H1 (cell line): ENCODE measurements at regions not wholly inside any gene's neighbourhood (a gene's known extent, or its start where the extent isn't known, plus 50 kb on each side); places are given as distances from the start of the nearest gene placed in this dataset.
A peak's percentile ranks its signal among the peaks of the same experiment; 100 is the strongest.

Experiments
- CTCF ChIA-PET: fragments of 300-600 bp; sonication (Branson Sonifier 250); formaldehyde crosslinking; loops from one replicate; lab custom pipeline; 2021; ENCODE audit not compliant: partially characterized antibody; lab: Charles Lee
- POLR2A ChIA-PET: fragments of 300-600 bp; sonication (Branson Sonifier 250); formaldehyde crosslinking; loops from one replicate; lab custom pipeline; 2021; ENCODE audit warnings: inconsistent platforms; ENCODE audit not compliant: partially characterized antibody; lab: Charles Lee
- DNase-seq, 2 experiments: peaks; one replicate each; pipeline versions ENCODE4 v3.0.0 to v3.0.0-alpha.2; 2010 to 2022; ENCODE audit warnings: low spot score in 2 of 2, low read depth in 1 of 2, mixed read lengths in 1 of 2
- FAIRE-seq: peaks from 2 replicates; lab custom pipeline; 2011; peaks lifted over from hg19 to GRCh38; lab: Jason Lieb, UNC
- H2AFZ ChIP-seq: 2 replicates; pipeline ENCODE4 v1.8.1; 2012; ENCODE audit warnings: low read length, inconsistent platforms
- H2AK5ac ChIP-seq: 2 replicates; pipeline ENCODE4 v1.6.1; 2013; ENCODE audit warnings: low read depth, low read length
- H2BK120ac ChIP-seq: replicated peaks from 2 replicates; pipeline ENCODE3; 2013; ENCODE audit warnings: low read depth, low read length, inconsistent platforms
- H2BK12ac ChIP-seq: 2 replicates; pipeline ENCODE4 v1.6.1; 2013; ENCODE audit warnings: low read depth, low read length
- H2BK15ac ChIP-seq: 2 replicates; pipeline ENCODE4 v1.6.1; 2013; ENCODE audit warnings: low read length
- H2BK20ac ChIP-seq: 2 replicates; pipeline ENCODE4 v1.6.1; 2013; ENCODE audit warnings: low read length
- H2BK5ac ChIP-seq: 2 replicates; pipeline ENCODE4 v1.6.1; 2013; ENCODE audit warnings: low read depth, low read length
- H3K14ac ChIP-seq: 2 replicates; pipeline ENCODE4 v1.6.1; 2013; ENCODE audit warnings: inconsistent platforms; ENCODE audit not compliant: insufficient read length
- H3K18ac ChIP-seq: 2 replicates; pipeline ENCODE4 v1.6.1; 2013; ENCODE audit warnings: low read length; ENCODE audit errors: extremely low read depth
- H3K23ac ChIP-seq: 2 replicates; pipeline ENCODE4 v1.6.1; 2013; ENCODE audit warnings: inconsistent platforms; ENCODE audit not compliant: insufficient read length
- H3K23me2 ChIP-seq: 2 replicates; pipeline ENCODE4 v1.6.1; 2013; ENCODE audit warnings: low read depth, low read length
- H3K27ac ChIP-seq: 2 replicates; pipeline ENCODE4 v1.6.1; 2011; ENCODE audit warnings: low read depth, low read length, inconsistent platforms
- H3K27me3 ChIP-seq, 4 experiments: replicated peaks in 1 of 4; 1 replicate in 1 of 4; 2 replicates in 3 of 4; pipeline versions ENCODE4 v1.6.1 to v1.8.1; 2011 to 2013; ENCODE audit warnings: low read length in 3 of 4, mild to moderate bottlenecking in 3 of 4, inconsistent platforms in 2 of 4, mixed read lengths in 2 of 4, moderate library complexity in 1 of 4; ENCODE audit not compliant: control insufficient read depth in 3 of 4, insufficient read depth in 3 of 4; ENCODE audit errors: extremely low read depth in 1 of 4
- H3K36me3 ChIP-seq, 4 experiments: 2 replicates each; pipeline versions ENCODE4 v1.6.1 to v1.8.1; 2011 to 2013; ENCODE audit warnings: mild to moderate bottlenecking in 4 of 4, low read length in 3 of 4, moderate library complexity in 2 of 4, control low read depth in 1 of 4, inconsistent platforms in 1 of 4; ENCODE audit not compliant: insufficient read depth in 4 of 4, control insufficient read depth in 2 of 4
- H3K4ac ChIP-seq: replicated peaks from 2 replicates; pipeline ENCODE3; 2013; ENCODE audit warnings: low read length, low read depth, mixed read lengths, inconsistent platforms; ENCODE audit not compliant: insufficient read length
- H3K4me1 ChIP-seq, 4 experiments: replicated peaks in 1 of 4; 1 replicate in 1 of 4; 2 replicates in 3 of 4; pipeline versions ENCODE4 v1.6.1 to v1.8.1; 2011 to 2013; ENCODE audit warnings: low read length in 3 of 4, inconsistent platforms in 2 of 4, mixed read lengths in 1 of 4; ENCODE audit not compliant: insufficient read depth in 4 of 4, control insufficient read depth in 3 of 4
- H3K4me2 ChIP-seq, 2 experiments: 2 replicates each; pipeline versions ENCODE4 v1.6.1 to v1.8.1; 2011 to 2013; ENCODE audit warnings: low read depth in 2 of 2, low read length in 2 of 2, control low read depth in 1 of 2, inconsistent platforms in 1 of 2, mild to moderate bottlenecking in 1 of 2; ENCODE audit not compliant: insufficient read depth in 1 of 2
- H3K4me3 ChIP-seq, 4 experiments: fragments of 200-600, 300-600 bp in 1 of 4; sonication (generic), shearing (Covaris generic), sonication (Bioruptor Twin) in 1 of 4; 2 replicates each; pipeline versions ENCODE4 v1.5.1 to v1.8.1; 2011 to 2016; ENCODE audit warnings: low read length in 4 of 4, low read depth in 3 of 4, control low read depth in 2 of 4, inconsistent platforms in 2 of 4, mild to moderate bottlenecking in 2 of 4, mixed read lengths in 1 of 4, moderate library complexity in 1 of 4; ENCODE audit not compliant: insufficient read depth in 2 of 4; ENCODE audit errors: extremely low read depth in 1 of 4
- H3K56ac ChIP-seq: replicated peaks from 2 replicates; pipeline ENCODE3; 2013; ENCODE audit warnings: low read depth, mild to moderate bottlenecking, mixed read lengths, low read length, inconsistent platforms; ENCODE audit not compliant: insufficient read length
- H3K79me1 ChIP-seq: 2 replicates; pipeline ENCODE4 v1.6.1; 2013; ENCODE audit warnings: low read depth, low read length, control low read depth
- H3K79me2 ChIP-seq, 2 experiments: 2 replicates each; pipeline versions ENCODE4 v1.6.1 to v1.8.1; 2012 to 2013; ENCODE audit warnings: low read length in 2 of 2, mild to moderate bottlenecking in 2 of 2, inconsistent platforms in 1 of 2; ENCODE audit not compliant: insufficient read depth in 2 of 2, control insufficient read depth in 1 of 2
- H3K9ac ChIP-seq, 4 experiments: replicated peaks in 1 of 4; 1 replicate in 1 of 4; 2 replicates in 3 of 4; pipeline versions ENCODE4 v1.6.1 to v1.8.1; 2011 to 2013; ENCODE audit warnings: low read depth in 3 of 4, low read length in 3 of 4, control low read depth in 2 of 4, mild to moderate bottlenecking in 2 of 4, moderate library complexity in 2 of 4, inconsistent platforms in 1 of 4; ENCODE audit errors: extremely low read depth in 1 of 4
- H3K9me3 ChIP-seq, 2 experiments: 2 replicates each; pipeline versions ENCODE4 v1.6.1 to v1.8.1; 2012 to 2013; ENCODE audit warnings: mild to moderate bottlenecking in 2 of 2, moderate library complexity in 2 of 2, control low read depth in 1 of 2, inconsistent platforms in 1 of 2, low read depth in 1 of 2, low read length in 1 of 2, mixed read lengths in 1 of 2; ENCODE audit not compliant: insufficient read depth in 2 of 2
- H4K20me1 ChIP-seq, 2 experiments: replicated peaks in 1 of 2; 2 replicates each; pipeline versions ENCODE3 to v1.8.1; 2011 to 2013; ENCODE audit warnings: inconsistent platforms in 2 of 2, low read length in 2 of 2, mild to moderate bottlenecking in 1 of 2; ENCODE audit not compliant: insufficient read depth in 2 of 2, control insufficient read depth in 1 of 2
- H4K5ac ChIP-seq: 2 replicates; pipeline ENCODE4 v1.6.1; 2013; ENCODE audit warnings: low read length, low read depth, mixed read lengths, inconsistent platforms; ENCODE audit not compliant: insufficient read length
- H4K8ac ChIP-seq: 2 replicates; pipeline ENCODE4 v1.8.0; 2013; ENCODE audit warnings: mild to moderate bottlenecking, moderate library complexity, low read length, inconsistent platforms; ENCODE audit not compliant: insufficient read depth; ENCODE audit errors: extremely low read depth
- H4K91ac ChIP-seq: replicated peaks from 2 replicates; pipeline ENCODE3; 2013; ENCODE audit warnings: low read length, mixed read lengths, inconsistent platforms; ENCODE audit not compliant: insufficient read length
- CHD1 ChIP-seq: IDR thresholded peaks from 2 replicates; pipeline ENCODE4 v1.6.1; 2012; ENCODE audit warnings: low read depth, low read length, improper control_type of control experiment
- EZH2 ChIP-seq: fragments of 200-600 bp; sonication (generic); IDR thresholded peaks from 2 replicates; pipeline ENCODE4 v1.7.1; 2012; ENCODE audit warnings: low read depth, mild to moderate bottlenecking, moderate library complexity, low read length, inconsistent platforms; ENCODE audit not compliant: severe bottlenecking
- MAFK ChIP-seq: IDR thresholded peaks from 2 replicates; pipeline ENCODE4 v1.6.1; 2012; ENCODE audit warnings: low read depth, mild to moderate bottlenecking, improper control_type of control experiment, low read length
- NANOG ChIP-seq: IDR thresholded peaks from 2 replicates; pipeline ENCODE4 v1.6.1; 2011; ENCODE audit warnings: low read length, low read depth, mild to moderate bottlenecking, inconsistent platforms; ENCODE audit not compliant: insufficient read depth, poor library complexity, severe bottlenecking
- POLR2AphosphoS5 ChIP-seq: IDR thresholded peaks from 2 replicates; pipeline ENCODE4 v1.6.1; 2011; ENCODE audit warnings: low read depth, low read length
- SAP30 ChIP-seq: fragments of 300-600 bp; sonication (generic); IDR thresholded peaks from 2 replicates; pipeline ENCODE4 v1.7.1; 2012; ENCODE audit warnings: low read length, moderate library complexity, mild to moderate bottlenecking, inconsistent platforms; ENCODE audit not compliant: insufficient read depth, insufficient replicate concordance
- USF2 ChIP-seq: IDR thresholded peaks from 2 replicates; pipeline ENCODE4 v1.6.1; 2011; ENCODE audit warnings: low read length, improper control_type of control experiment
- whole genome bisulfite sequencing, 2 experiments: shearing (Covaris generic) in 1 of 2; methylation state at CpG; one replicate each; pipeline versions ENCODE4 v1.1.6 to v1.1.7; 2013 to 2015; ENCODE audit warnings: low lambda C conversion rate in 2 of 2, mixed read lengths in 2 of 2, inconsistent platforms in 1 of 2, low coverage in 1 of 2, missing lambda C conversion rate in 1 of 2; ENCODE audit not compliant: insufficient replicate concordance in 2 of 2, insufficient coverage in 1 of 2, insufficient read length in 1 of 2; ENCODE audit errors: extremely low coverage in 1 of 2, missing lambda C conversion rate in 1 of 2; 5-methylcytosine and 5-hydroxymethylcytosine counted together

GRCh38 chr3:153634683-153635082 lies 472.7 kb downstream of the RAP2B start:
- no peak overlapping the region for H3K9ac ChIP-seq
- ChIA-PET CTCF (interaction anchor here (0.6 kb wide), 1 partner anchor 1308 kb away, joined by 3 read pairs; no protein-coding TSS in a partner anchor), POLR2A (no interaction called here)
- H3K14ac ChIP-seq, result no peak overlapping the region
- DNase-seq (no peak), FAIRE-seq (no peak)
- no peak for TF ChIP-seq MAFK
- no peak for TF ChIP-seq SAP30
- TF ChIP-seq USF2, result no peak
- TF ChIP-seq NANOG, result no peak
- no peak for TF ChIP-seq CHD1
- no peak for TF ChIP-seq POLR2AphosphoS5
- no peak for TF ChIP-seq EZH2
- no peak overlapping the region for H3K18ac ChIP-seq
- H3K4me1 ChIP-seq, result no peaks in the 10 kb centered on the region; a peak in 1 of 7 replicates
- no peaks in the 10 kb centered on the region for H3K79me2 ChIP-seq
- H2BK120ac ChIP-seq, result no peak overlapping the region
- no peak overlapping the region; a peak in 1 of 4 replicates for H3K4me2 ChIP-seq
- 0 out of 2 replicates have a peak overlapping the region, but pooled peaks have one; percentile 7 for H2BK5ac ChIP-seq
- H3K4ac ChIP-seq, result no peak overlapping the region
- H3K23ac ChIP-seq, result no peak overlapping the region
- no peak overlapping the region for H4K5ac ChIP-seq
- no peak overlapping the region for H2BK12ac ChIP-seq
- H2BK15ac ChIP-seq, result no peak overlapping the region
- H2AK5ac ChIP-seq, result no peak overlapping the region
- H3K4me3 ChIP-seq, result no peak overlapping the region
- H4K20me1 ChIP-seq, result no peaks in the 10 kb centered on the region
- H3K79me1 ChIP-seq, result no peaks in the 10 kb centered on the region
- H2AFZ ChIP-seq, result no peak overlapping the region
- no peak overlapping the region for H2BK20ac ChIP-seq
- no peak overlapping the region for H3K56ac ChIP-seq
- H3K27ac ChIP-seq, result no peak overlapping the region
- H3K36me3 ChIP-seq, result no peaks in the 10 kb centered on the region
- 89% methylated on average over 4 of the region's 4 CpGs; no CpG with 5 or more reads in 1 of the 2 experiments for WGBS, 2 experiments
- no peaks in the 10 kb centered on the region for H3K9me3 ChIP-seq
- H4K91ac ChIP-seq, result no peak overlapping the region
- no peaks in the 10 kb centered on the region for H3K27me3 ChIP-seq
- H3K23me2 ChIP-seq, result no peaks in the 10 kb centered on the region
- H4K8ac ChIP-seq, result no peak overlapping the region
